H1 (cell line): ENCODE measurements at regions not wholly inside any gene's neighbourhood (a gene's known extent, or its start where the extent isn't known, plus 50 kb on each side); places are given as distances from the start of the nearest gene placed in this dataset.

Experiments used
- CTCF ChIA-PET: fragments of 300-600 bp; sonication (Branson Sonifier 250); formaldehyde crosslinking; loops from one replicate; lab custom pipeline; 2021; ENCODE audit not compliant: partially characterized antibody; lab: Charles Lee
- POLR2A ChIA-PET: fragments of 300-600 bp; sonication (Branson Sonifier 250); formaldehyde crosslinking; loops from one replicate; lab custom pipeline; 2021; ENCODE audit warnings: inconsistent platforms; ENCODE audit not compliant: partially characterized antibody; lab: Charles Lee
- DNase-seq, 2 experiments: peaks; one replicate each; pipeline versions ENCODE4 v3.0.0 to v3.0.0-alpha.2; 2010 to 2022; ENCODE audit warnings: low spot score in 2 of 2, low read depth in 1 of 2, mixed read lengths in 1 of 2
- FAIRE-seq: peaks from 2 replicates; lab custom pipeline; 2011; peaks lifted over from hg19 to GRCh38; lab: Jason Lieb, UNC
- H2AFZ ChIP-seq: 2 replicates; pipeline ENCODE4 v1.8.1; 2012; ENCODE audit warnings: low read length, inconsistent platforms
- H2AK5ac ChIP-seq: 2 replicates; pipeline ENCODE4 v1.6.1; 2013; ENCODE audit warnings: low read depth, low read length
- H2BK120ac ChIP-seq: replicated peaks from 2 replicates; pipeline ENCODE3; 2013; ENCODE audit warnings: low read depth, low read length, inconsistent platforms
- H2BK12ac ChIP-seq: 2 replicates; pipeline ENCODE4 v1.6.1; 2013; ENCODE audit warnings: low read depth, low read length
- H2BK15ac ChIP-seq: 2 replicates; pipeline ENCODE4 v1.6.1; 2013; ENCODE audit warnings: low read length
- H2BK20ac ChIP-seq: 2 replicates; pipeline ENCODE4 v1.6.1; 2013; ENCODE audit warnings: low read length
- H2BK5ac ChIP-seq: 2 replicates; pipeline ENCODE4 v1.6.1; 2013; ENCODE audit warnings: low read depth, low read length
- H3K14ac ChIP-seq: 2 replicates; pipeline ENCODE4 v1.6.1; 2013; ENCODE audit warnings: inconsistent platforms; ENCODE audit not compliant: insufficient read length
- H3K18ac ChIP-seq: 2 replicates; pipeline ENCODE4 v1.6.1; 2013; ENCODE audit warnings: low read length; ENCODE audit errors: extremely low read depth
- H3K23ac ChIP-seq: 2 replicates; pipeline ENCODE4 v1.6.1; 2013; ENCODE audit warnings: inconsistent platforms; ENCODE audit not compliant: insufficient read length
- H3K23me2 ChIP-seq: 2 replicates; pipeline ENCODE4 v1.6.1; 2013; ENCODE audit warnings: low read depth, low read length
- H3K27ac ChIP-seq: 2 replicates; pipeline ENCODE4 v1.6.1; 2011; ENCODE audit warnings: low read depth, low read length, inconsistent platforms
- H3K27me3 ChIP-seq, 4 experiments: replicated peaks in 1 of 4; 1 replicate in 1 of 4; 2 replicates in 3 of 4; pipeline versions ENCODE4 v1.6.1 to v1.8.1; 2011 to 2013; ENCODE audit warnings: low read length in 3 of 4, mild to moderate bottlenecking in 3 of 4, inconsistent platforms in 2 of 4, mixed read lengths in 2 of 4, moderate library complexity in 1 of 4; ENCODE audit not compliant: control insufficient read depth in 3 of 4, insufficient read depth in 3 of 4; ENCODE audit errors: extremely low read depth in 1 of 4
- H3K36me3 ChIP-seq, 4 experiments: 2 replicates each; pipeline versions ENCODE4 v1.6.1 to v1.8.1; 2011 to 2013; ENCODE audit warnings: mild to moderate bottlenecking in 4 of 4, low read length in 3 of 4, moderate library complexity in 2 of 4, control low read depth in 1 of 4, inconsistent platforms in 1 of 4; ENCODE audit not compliant: insufficient read depth in 4 of 4, control insufficient read depth in 2 of 4
- H3K4ac ChIP-seq: replicated peaks from 2 replicates; pipeline ENCODE3; 2013; ENCODE audit warnings: low read length, low read depth, mixed read lengths, inconsistent platforms; ENCODE audit not compliant: insufficient read length
- H3K4me1 ChIP-seq, 4 experiments: replicated peaks in 1 of 4; 1 replicate in 1 of 4; 2 replicates in 3 of 4; pipeline versions ENCODE4 v1.6.1 to v1.8.1; 2011 to 2013; ENCODE audit warnings: low read length in 3 of 4, inconsistent platforms in 2 of 4, mixed read lengths in 1 of 4; ENCODE audit not compliant: insufficient read depth in 4 of 4, control insufficient read depth in 3 of 4
- H3K4me2 ChIP-seq, 2 experiments: 2 replicates each; pipeline versions ENCODE4 v1.6.1 to v1.8.1; 2011 to 2013; ENCODE audit warnings: low read depth in 2 of 2, low read length in 2 of 2, control low read depth in 1 of 2, inconsistent platforms in 1 of 2, mild to moderate bottlenecking in 1 of 2; ENCODE audit not compliant: insufficient read depth in 1 of 2
- H3K4me3 ChIP-seq, 4 experiments: fragments of 200-600, 300-600 bp in 1 of 4; sonication (generic), shearing (Covaris generic), sonication (Bioruptor Twin) in 1 of 4; 2 replicates each; pipeline versions ENCODE4 v1.5.1 to v1.8.1; 2011 to 2016; ENCODE audit warnings: low read length in 4 of 4, low read depth in 3 of 4, control low read depth in 2 of 4, inconsistent platforms in 2 of 4, mild to moderate bottlenecking in 2 of 4, mixed read lengths in 1 of 4, moderate library complexity in 1 of 4; ENCODE audit not compliant: insufficient read depth in 2 of 4; ENCODE audit errors: extremely low read depth in 1 of 4
- H3K56ac ChIP-seq: replicated peaks from 2 replicates; pipeline ENCODE3; 2013; ENCODE audit warnings: low read depth, mild to moderate bottlenecking, mixed read lengths, low read length, inconsistent platforms; ENCODE audit not compliant: insufficient read length
- H3K79me1 ChIP-seq: 2 replicates; pipeline ENCODE4 v1.6.1; 2013; ENCODE audit warnings: low read depth, low read length, control low read depth
- H3K79me2 ChIP-seq, 2 experiments: 2 replicates each; pipeline versions ENCODE4 v1.6.1 to v1.8.1; 2012 to 2013; ENCODE audit warnings: low read length in 2 of 2, mild to moderate bottlenecking in 2 of 2, inconsistent platforms in 1 of 2; ENCODE audit not compliant: insufficient read depth in 2 of 2, control insufficient read depth in 1 of 2
- H3K9ac ChIP-seq, 4 experiments: replicated peaks in 1 of 4; 1 replicate in 1 of 4; 2 replicates in 3 of 4; pipeline versions ENCODE4 v1.6.1 to v1.8.1; 2011 to 2013; ENCODE audit warnings: low read depth in 3 of 4, low read length in 3 of 4, control low read depth in 2 of 4, mild to moderate bottlenecking in 2 of 4, moderate library complexity in 2 of 4, inconsistent platforms in 1 of 4; ENCODE audit errors: extremely low read depth in 1 of 4
- H3K9me3 ChIP-seq, 2 experiments: 2 replicates each; pipeline versions ENCODE4 v1.6.1 to v1.8.1; 2012 to 2013; ENCODE audit warnings: mild to moderate bottlenecking in 2 of 2, moderate library complexity in 2 of 2, control low read depth in 1 of 2, inconsistent platforms in 1 of 2, low read depth in 1 of 2, low read length in 1 of 2, mixed read lengths in 1 of 2; ENCODE audit not compliant: insufficient read depth in 2 of 2
- H4K20me1 ChIP-seq, 2 experiments: replicated peaks in 1 of 2; 2 replicates each; pipeline versions ENCODE3 to v1.8.1; 2011 to 2013; ENCODE audit warnings: inconsistent platforms in 2 of 2, low read length in 2 of 2, mild to moderate bottlenecking in 1 of 2; ENCODE audit not compliant: insufficient read depth in 2 of 2, control insufficient read depth in 1 of 2
- H4K5ac ChIP-seq: 2 replicates; pipeline ENCODE4 v1.6.1; 2013; ENCODE audit warnings: low read length, low read depth, mixed read lengths, inconsistent platforms; ENCODE audit not compliant: insufficient read length
- H4K8ac ChIP-seq: 2 replicates; pipeline ENCODE4 v1.8.0; 2013; ENCODE audit warnings: mild to moderate bottlenecking, moderate library complexity, low read length, inconsistent platforms; ENCODE audit not compliant: insufficient read depth; ENCODE audit errors: extremely low read depth
- H4K91ac ChIP-seq: replicated peaks from 2 replicates; pipeline ENCODE3; 2013; ENCODE audit warnings: low read length, mixed read lengths, inconsistent platforms; ENCODE audit not compliant: insufficient read length
- CTBP2 ChIP-seq: IDR thresholded peaks from 2 replicates; pipeline ENCODE4 v1.7.0; 2011; ENCODE audit warnings: borderline replicate concordance, mild to moderate bottlenecking, moderate library complexity, mixed read lengths, low read length; ENCODE audit not compliant: insufficient read depth, insufficient read length
- HDAC6 ChIP-seq: IDR thresholded peaks from one replicate; pipeline ENCODE4 v1.7.1; 2012; ENCODE audit warnings: low read depth, mild to moderate bottlenecking, inconsistent platforms, low read length, moderate library complexity
- KDM4A ChIP-seq: IDR thresholded peaks from one replicate; pipeline ENCODE4 v1.7.1; 2012; ENCODE audit warnings: low read depth, mild to moderate bottlenecking, moderate library complexity, low read length, inconsistent platforms; ENCODE audit not compliant: severe bottlenecking
- POU5F1 ChIP-seq: IDR thresholded peaks from 2 replicates; pipeline ENCODE4 v1.6.1; 2011; ENCODE audit warnings: low read depth, mild to moderate bottlenecking, low read length, moderate library complexity
- RXRA ChIP-seq: IDR thresholded peaks from 2 replicates; pipeline ENCODE4 v1.6.1; 2011; ENCODE audit warnings: low read depth, mild to moderate bottlenecking, low read length, moderate library complexity; ENCODE audit not compliant: insufficient read depth
- SIX5 ChIP-seq: IDR thresholded peaks from 2 replicates; pipeline ENCODE4 v1.6.1; 2011; ENCODE audit warnings: mild to moderate bottlenecking, low read depth, low read length
- WGBS, 2 experiments: shearing (Covaris generic) in 1 of 2; methylation state at CpG; one replicate each; pipeline versions ENCODE4 v1.1.6 to v1.1.7; 2013 to 2015; ENCODE audit warnings: low lambda C conversion rate in 2 of 2, mixed read lengths in 2 of 2, inconsistent platforms in 1 of 2, low coverage in 1 of 2, missing lambda C conversion rate in 1 of 2; ENCODE audit not compliant: insufficient replicate concordance in 2 of 2, insufficient coverage in 1 of 2, insufficient read length in 1 of 2; ENCODE audit errors: extremely low coverage in 1 of 2, missing lambda C conversion rate in 1 of 2; 5-methylcytosine and 5-hydroxymethylcytosine counted together
- TF ChIP-seq, protein P1 (sequence below), 3 experiments: IDR thresholded peaks; 1 replicate in 2 of 3; 2 replicates in 1 of 3; pipeline versions ENCODE4 v1.5.1 to v1.6.1; 2011; ENCODE audit warnings: low read length in 3 of 3, mild to moderate bottlenecking in 3 of 3, inconsistent platforms in 2 of 3, low read depth in 1 of 3, moderate library complexity in 1 of 3; ENCODE audit not compliant: insufficient read depth in 1 of 3; ENCODE audit errors: control extremely low read depth in 1 of 3
- TF ChIP-seq, protein P2 (sequence below): IDR thresholded peaks from 2 replicates; pipeline ENCODE4 v1.6.1; 2012; ENCODE audit warnings: inconsistent platforms

GRCh38 chr2:217052856-217053577 is 193.2 kb upstream of the TNP1 start:
- no peak overlapping the region for H2BK12ac ChIP-seq
- no peak overlapping the region for H3K27ac ChIP-seq
- H2AK5ac ChIP-seq = no peak overlapping the region
- no peaks in the 10 kb centered on the region for H3K9me3 ChIP-seq
- no peaks in the 10 kb centered on the region for H3K23me2 ChIP-seq
- H3K4me2 ChIP-seq = no peak overlapping the region
- H3K18ac ChIP-seq = no peak overlapping the region
- POLR2A ChIA-PET = no interaction called here
- TF ChIP-seq KDM4A (no peak), HDAC6 (no peak), CTBP2 (no peak), POU5F1 (no peak), RXRA (no peak), SIX5 (no peak)
- TF ChIP-seq, protein P1, sequence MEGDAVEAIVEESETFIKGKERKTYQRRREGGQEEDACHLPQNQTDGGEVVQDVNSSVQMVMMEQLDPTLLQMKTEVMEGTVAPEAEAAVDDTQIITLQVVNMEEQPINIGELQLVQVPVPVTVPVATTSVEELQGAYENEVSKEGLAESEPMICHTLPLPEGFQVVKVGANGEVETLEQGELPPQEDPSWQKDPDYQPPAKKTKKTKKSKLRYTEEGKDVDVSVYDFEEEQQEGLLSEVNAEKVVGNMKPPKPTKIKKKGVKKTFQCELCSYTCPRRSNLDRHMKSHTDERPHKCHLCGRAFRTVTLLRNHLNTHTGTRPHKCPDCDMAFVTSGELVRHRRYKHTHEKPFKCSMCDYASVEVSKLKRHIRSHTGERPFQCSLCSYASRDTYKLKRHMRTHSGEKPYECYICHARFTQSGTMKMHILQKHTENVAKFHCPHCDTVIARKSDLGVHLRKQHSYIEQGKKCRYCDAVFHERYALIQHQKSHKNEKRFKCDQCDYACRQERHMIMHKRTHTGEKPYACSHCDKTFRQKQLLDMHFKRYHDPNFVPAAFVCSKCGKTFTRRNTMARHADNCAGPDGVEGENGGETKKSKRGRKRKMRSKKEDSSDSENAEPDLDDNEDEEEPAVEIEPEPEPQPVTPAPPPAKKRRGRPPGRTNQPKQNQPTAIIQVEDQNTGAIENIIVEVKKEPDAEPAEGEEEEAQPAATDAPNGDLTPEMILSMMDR (IDR thresholded peaks at IDR 0.05; ENCODE audit: control extremely low read depth in 1 of 3, insufficient read depth in 1 of 3, low read depth in 1 of 3, low read length in 3 of 3) = no peak
- TF ChIP-seq, protein P2, sequence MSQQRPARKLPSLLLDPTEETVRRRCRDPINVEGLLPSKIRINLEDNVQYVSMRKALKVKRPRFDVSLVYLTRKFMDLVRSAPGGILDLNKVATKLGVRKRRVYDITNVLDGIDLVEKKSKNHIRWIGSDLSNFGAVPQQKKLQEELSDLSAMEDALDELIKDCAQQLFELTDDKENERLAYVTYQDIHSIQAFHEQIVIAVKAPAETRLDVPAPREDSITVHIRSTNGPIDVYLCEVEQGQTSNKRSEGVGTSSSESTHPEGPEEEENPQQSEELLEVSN = no peak
- H3K14ac ChIP-seq = no peak overlapping the region
- WGBS, 2 experiments = 84% methylated on average over 2 of the region's 2 CpGs; no CpG with 5 or more reads in 1 of the 2 experiments
- H3K79me1 ChIP-seq = no peaks in the 10 kb centered on the region
- no peak overlapping the region for H3K4me3 ChIP-seq
- H3K36me3 ChIP-seq = no peaks in the 10 kb centered on the region
- FAIRE-seq (no peak), DNase-seq (no peak)
- no peak overlapping the region for H3K23ac ChIP-seq
- no peak overlapping the region for H3K56ac ChIP-seq
- H3K9ac ChIP-seq = no peak overlapping the region
- no peak overlapping the region for H3K4ac ChIP-seq
- H3K27me3 ChIP-seq = no peaks in the 10 kb centered on the region; a peak in 1 of 7 replicates
- no peaks in the 10 kb centered on the region for H4K20me1 ChIP-seq
- H2BK5ac ChIP-seq = no peak overlapping the region
- H4K8ac ChIP-seq = no peak overlapping the region
- H2BK15ac ChIP-seq = peak overlapping the region; percentile 81; the same call in 1 of the 2 replicates
- H3K79me2 ChIP-seq = no peaks in the 10 kb centered on the region
- no peaks in the 10 kb centered on the region for H3K4me1 ChIP-seq
- H2BK20ac ChIP-seq = no peak overlapping the region
- no peak overlapping the region for H2BK120ac ChIP-seq
- no peak overlapping the region for H4K91ac ChIP-seq
- H2AFZ ChIP-seq = no peak overlapping the region
- CTCF ChIA-PET = interaction anchor here (1.1 to 1.8 kb wide), 2 partner anchors 9 to 662 kb away, joined by 3 to 10 read pairs; no protein-coding TSS in a partner anchor
- H4K5ac ChIP-seq = no peak overlapping the region
